IMR-90 (cell line): ENCODE measurements at regions not wholly inside any gene's neighbourhood (a gene's known extent, or its start where the extent isn't known, plus 50 kb on each side); places are given as distances from the start of the nearest gene placed in this dataset.

Experiments
- ATAC-seq: fragments of 200-7000 bp; cut with Tn5 transposase; 2 replicates; pipeline ENCODE4 v1.9.1; 2020; ENCODE audit warnings: low read depth, mild to moderate bottlenecking, moderate library complexity
- BruUV-seq: library from RNA; stranded (reverse); fragments of 400-500 nt; replicated peaks from 2 replicates; lab custom pipeline; 2021; lab: Mats Ljungman, UMichigan
- CTCF ChIA-PET: fragments of 300-600 bp; formaldehyde crosslinking; extraction: SDS; loops from one replicate; lab custom pipeline; 2021; ENCODE audit warnings: antibody characterized with exemption; lab: Yijun Ruan, JAX
- POLR2A ChIA-PET: fragments of 300-600 bp; sonication (Branson Sonifier 250); formaldehyde crosslinking; loops from one replicate; lab custom pipeline; 2022; ENCODE audit warnings: antibody characterized with exemption; ENCODE audit not compliant: unreplicated experiment; lab: Charles Lee
- DNase-seq: peaks from one replicate; pipeline ENCODE4 v3.0.0; 2013
- H2AFZ ChIP-seq: replicated peaks from 2 replicates; pipeline ENCODE3; 2013; ENCODE audit warnings: low read length, mild to moderate bottlenecking; ENCODE audit not compliant: poor library complexity
- H2AK5ac ChIP-seq: 2 replicates; pipeline ENCODE4 v1.6.1; 2013; ENCODE audit warnings: low read depth, low read length, inconsistent platforms
- H2AK9ac ChIP-seq: replicated peaks from 2 replicates; pipeline ENCODE3; 2013; ENCODE audit warnings: mild to moderate bottlenecking, low read depth, low read length, moderate library complexity; ENCODE audit not compliant: poor library complexity
- H2BK120ac ChIP-seq: 2 replicates; pipeline ENCODE4 v1.6.1; 2013; ENCODE audit warnings: low read depth, low read length, inconsistent platforms
- H2BK15ac ChIP-seq: 3 replicates; pipeline ENCODE4 v1.6.1; 2013; ENCODE audit warnings: low read depth, low read length, inconsistent platforms
- H2BK20ac ChIP-seq: 2 replicates; pipeline ENCODE4 v1.6.1; 2013; ENCODE audit warnings: low read depth, mild to moderate bottlenecking, inconsistent platforms, low read length, moderate library complexity
- H2BK5ac ChIP-seq: 2 replicates; pipeline ENCODE4 v1.6.1; 2013; ENCODE audit warnings: mild to moderate bottlenecking, low read depth, low read length, inconsistent platforms; ENCODE audit not compliant: poor library complexity, severe bottlenecking
- H3K14ac ChIP-seq: replicated peaks from 2 replicates; pipeline ENCODE4 v1.6.1; 2013; ENCODE audit warnings: low read depth, low read length, inconsistent platforms
- H3K18ac ChIP-seq: 2 replicates; pipeline ENCODE4 v1.6.1; 2013; ENCODE audit warnings: low read depth, low read length, control low read depth
- H3K23ac ChIP-seq: 2 replicates; pipeline ENCODE4 v1.6.1; 2013; ENCODE audit warnings: low read depth, low read length, inconsistent platforms
- H3K27ac ChIP-seq: 2 replicates; pipeline ENCODE4 v1.5.1; 2013; ENCODE audit warnings: mild to moderate bottlenecking, control low read depth, low read length; ENCODE audit not compliant: insufficient read depth
- H3K27me3 ChIP-seq: 2 replicates; pipeline ENCODE4 v1.6.1; 2013; ENCODE audit warnings: low read length; ENCODE audit not compliant: control insufficient read depth, insufficient read depth
- H3K36me3 ChIP-seq: 2 replicates; pipeline ENCODE4 v1.6.1; 2013; ENCODE audit warnings: low read length, mixed read lengths; ENCODE audit not compliant: control insufficient read depth, insufficient read depth
- H3K4ac ChIP-seq: 2 replicates; pipeline ENCODE4 v1.6.1; 2013; ENCODE audit warnings: low read depth, low read length, inconsistent platforms
- H3K4me1 ChIP-seq: 2 replicates; pipeline ENCODE4 v1.6.1; 2013; ENCODE audit warnings: low read length, mixed read lengths; ENCODE audit not compliant: control insufficient read depth, insufficient read depth
- H3K4me2 ChIP-seq: 2 replicates; pipeline ENCODE4 v1.6.1; 2013; ENCODE audit warnings: low read depth, mild to moderate bottlenecking, control low read depth, low read length, moderate library complexity
- H3K4me3 ChIP-seq: 2 replicates; pipeline ENCODE4 v1.5.1; 2013; ENCODE audit warnings: low read depth, mild to moderate bottlenecking, control low read depth, low read length, moderate library complexity; ENCODE audit not compliant: insufficient read depth
- H3K56ac ChIP-seq: 2 replicates; pipeline ENCODE4 v1.6.1; 2013; ENCODE audit warnings: low read length, inconsistent platforms; ENCODE audit not compliant: insufficient read depth; ENCODE audit errors: extremely low read depth
- H3K79me1 ChIP-seq, 2 experiments: 2 replicates each; pipeline ENCODE4 v1.6.1; 2013; ENCODE audit warnings: low read length in 2 of 2, inconsistent platforms in 1 of 2, low read depth in 1 of 2
- H3K9ac ChIP-seq: 2 replicates; pipeline ENCODE4 v1.6.1; 2013; ENCODE audit warnings: low read depth, low read length, control low read depth
- H3K9me1 ChIP-seq: 2 replicates; pipeline ENCODE4 v1.6.1; 2013; ENCODE audit warnings: low read length, inconsistent platforms; ENCODE audit not compliant: insufficient read depth
- H3K9me3 ChIP-seq: 2 replicates; pipeline ENCODE4 v1.6.1; 2013; ENCODE audit warnings: low read length; ENCODE audit not compliant: control insufficient read depth, insufficient read depth
- H4K20me1 ChIP-seq: 2 replicates; pipeline ENCODE4 v1.6.1; 2013; ENCODE audit warnings: low read length, inconsistent platforms; ENCODE audit not compliant: insufficient read depth
- H4K5ac ChIP-seq: 2 replicates; pipeline ENCODE4 v1.6.1; 2013; ENCODE audit warnings: mild to moderate bottlenecking, low read depth, low read length, control low read depth
- H4K8ac ChIP-seq, 2 experiments: 2 replicates each; pipeline ENCODE4 v1.6.1; 2013; ENCODE audit warnings: low read depth in 2 of 2, low read length in 2 of 2, control low read depth in 1 of 2, inconsistent platforms in 1 of 2
- H4K91ac ChIP-seq: 2 replicates; pipeline ENCODE4 v1.6.1; 2013; ENCODE audit warnings: low read depth, low read length, inconsistent platforms; ENCODE audit not compliant: insufficient read depth
- BHLHE40 ChIP-seq: fragments of 150-350 bp; IDR thresholded peaks from 2 replicates; pipeline ENCODE4 v1.6.1; 2016; ENCODE audit warnings: mild to moderate bottlenecking, low read depth, low read length
- CEBPB ChIP-seq: IDR thresholded peaks from 2 replicates; pipeline ENCODE4 v1.6.1; 2012; ENCODE audit warnings: low read depth, low read length, improper control_type of control experiment
- CHD1 ChIP-seq: IDR thresholded peaks from 2 replicates; pipeline ENCODE4 v1.6.1; 2012; ENCODE audit warnings: low read depth, low read length, improper control_type of control experiment
- MAFK ChIP-seq: IDR thresholded peaks from 2 replicates; pipeline ENCODE4 v1.6.1; 2012; ENCODE audit warnings: low read depth, low read length, improper control_type of control experiment
- MAZ ChIP-seq: IDR thresholded peaks from 2 replicates; pipeline ENCODE4 v1.6.1; 2012; ENCODE audit warnings: low read depth, mild to moderate bottlenecking, low read length, improper control_type of control experiment, moderate library complexity, borderline replicate concordance
- POLR2A ChIP-seq: IDR thresholded peaks from 2 replicates; pipeline ENCODE4 v1.6.1; 2012; ENCODE audit warnings: mild to moderate bottlenecking, low read depth, low read length
- RAD21 ChIP-seq: IDR thresholded peaks from 2 replicates; pipeline ENCODE4 v1.6.1; 2012; ENCODE audit warnings: low read length, improper control_type of control experiment
- RCOR1 ChIP-seq: IDR thresholded peaks from 2 replicates; pipeline ENCODE4 v1.6.1; 2012; ENCODE audit warnings: mild to moderate bottlenecking, low read length, improper control_type of control experiment; ENCODE audit not compliant: insufficient replicate concordance
- RFX5 ChIP-seq: IDR thresholded peaks from 2 replicates; pipeline ENCODE4 v1.8.0; 2012; ENCODE audit warnings: low read depth, mild to moderate bottlenecking, low read length, moderate library complexity
- SMC3 ChIP-seq: fragments of 150-350 bp; IDR thresholded peaks from 2 replicates; pipeline ENCODE4 v1.6.1; 2016; ENCODE audit warnings: low read depth, mild to moderate bottlenecking, antibody characterized with exemption, low read length, moderate library complexity
- USF2 ChIP-seq: fragments of 150-350 bp; IDR thresholded peaks from 2 replicates; pipeline ENCODE4 v1.6.1; 2017; ENCODE audit warnings: mild to moderate bottlenecking, antibody characterized with exemption, low read length, low read depth
- WGBS, 2 experiments: methylation state at CpG; one replicate each; pipeline versions ENCODE4 v1.1.5 to v1.1.7; 2013; ENCODE audit warnings: missing lambda C conversion rate in 2 of 2; ENCODE audit not compliant: insufficient read length in 1 of 2; ENCODE audit errors: extremely low coverage in 2 of 2; 5-methylcytosine and 5-hydroxymethylcytosine counted together
- dilution Hi-C: fragments of 300-500 bp; cut with HindIII; formaldehyde crosslinking; loops from one replicate; pipeline ENCODE4 v1.14.3; 2018; ENCODE audit warnings: low sequenced_read_pairs; ENCODE audit not compliant: unreplicated experiment
- in situ Hi-C: fragments of 300-500 bp; cut with MboI; formaldehyde crosslinking; loops from 3 replicates; pipeline ENCODE4 v1.14.3; 2019; ENCODE audit warnings: low sequenced_read_pairs, inconsistent platforms, mixed read lengths
- intact Hi-C: fragments of 100-400 bp; cut with micrococcal nuclease; formaldehyde crosslinking; loops from 2 replicates; pipeline ENCODE4 v1.10.0; 2022
- TF ChIP-seq, protein P1 (sequence below): conservative IDR thresholded peaks from 2 replicates; pipeline ENCODE4 v1.5.1; 2012; ENCODE audit warnings: mild to moderate bottlenecking, low read depth, low read length, improper control_type of control experiment

DNA sequence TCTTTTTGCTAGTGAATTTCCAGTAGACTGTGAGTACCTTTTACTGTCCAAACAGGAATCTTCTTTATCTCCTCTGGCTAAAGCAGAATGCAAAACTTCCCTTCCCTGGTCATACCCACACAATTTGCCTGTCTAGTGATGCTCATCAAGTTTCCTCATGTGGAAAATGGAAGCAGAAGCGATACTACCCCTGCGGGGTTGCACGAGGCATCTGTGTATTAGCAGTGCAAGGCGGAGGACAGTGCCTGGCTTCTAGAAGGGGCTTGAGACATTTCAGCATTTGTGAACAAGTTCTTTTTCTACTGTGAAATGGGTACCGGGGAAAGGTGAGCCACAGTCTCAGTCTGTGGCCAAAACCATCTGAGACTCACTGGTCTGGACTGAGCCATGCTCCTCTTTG lies 340.9 kb downstream of the AACS start:
- Histone ChIP-seq H2AFZ (no peak overlapping the region), H3K27ac (no peak overlapping the region), H3K9me1 (no peaks in the 10 kb centered on the region), H3K56ac (no peak overlapping the region), H2BK15ac (no peak overlapping the region), H3K4me2 (no peak overlapping the region), H3K27me3 (no peaks in the 10 kb centered on the region), H2BK5ac (no peak overlapping the region), H2BK120ac (no peak overlapping the region), H3K4ac (no peak overlapping the region), H3K9me3 (peaks cover 14% of the 10 kb centered on the region), H4K91ac (no peak overlapping the region), H3K18ac (no peak overlapping the region), H4K20me1 (no peaks in the 10 kb centered on the region), H3K23ac (no peak overlapping the region), H3K9ac (no peak overlapping the region), H3K79me1 (no peaks in the 10 kb centered on the region), H3K4me3 (no peak overlapping the region), H4K8ac (no peak overlapping the region), H3K36me3 (no peaks in the 10 kb centered on the region), H2AK9ac (no peak overlapping the region), H2BK20ac (no peak overlapping the region), H3K14ac (no peak overlapping the region), H3K4me1 (no peaks in the 10 kb centered on the region), H4K5ac (no peak overlapping the region), H2AK5ac (no peak overlapping the region)
- TF ChIP-seq SMC3 = no peak
- TF ChIP-seq CHD1 = no peak
- no peak for TF ChIP-seq USF2
- TF ChIP-seq RAD21 = no peak
- no peak for TF ChIP-seq POLR2A
- TF ChIP-seq RFX5 = no peak
- no peak for TF ChIP-seq CEBPB
- TF ChIP-seq BHLHE40 = no peak
- TF ChIP-seq RCOR1 = no peak
- TF ChIP-seq, protein P1, sequence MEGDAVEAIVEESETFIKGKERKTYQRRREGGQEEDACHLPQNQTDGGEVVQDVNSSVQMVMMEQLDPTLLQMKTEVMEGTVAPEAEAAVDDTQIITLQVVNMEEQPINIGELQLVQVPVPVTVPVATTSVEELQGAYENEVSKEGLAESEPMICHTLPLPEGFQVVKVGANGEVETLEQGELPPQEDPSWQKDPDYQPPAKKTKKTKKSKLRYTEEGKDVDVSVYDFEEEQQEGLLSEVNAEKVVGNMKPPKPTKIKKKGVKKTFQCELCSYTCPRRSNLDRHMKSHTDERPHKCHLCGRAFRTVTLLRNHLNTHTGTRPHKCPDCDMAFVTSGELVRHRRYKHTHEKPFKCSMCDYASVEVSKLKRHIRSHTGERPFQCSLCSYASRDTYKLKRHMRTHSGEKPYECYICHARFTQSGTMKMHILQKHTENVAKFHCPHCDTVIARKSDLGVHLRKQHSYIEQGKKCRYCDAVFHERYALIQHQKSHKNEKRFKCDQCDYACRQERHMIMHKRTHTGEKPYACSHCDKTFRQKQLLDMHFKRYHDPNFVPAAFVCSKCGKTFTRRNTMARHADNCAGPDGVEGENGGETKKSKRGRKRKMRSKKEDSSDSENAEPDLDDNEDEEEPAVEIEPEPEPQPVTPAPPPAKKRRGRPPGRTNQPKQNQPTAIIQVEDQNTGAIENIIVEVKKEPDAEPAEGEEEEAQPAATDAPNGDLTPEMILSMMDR = no peak
- TF ChIP-seq MAZ = no peak
- no peak for TF ChIP-seq MAFK
- POLR2A ChIA-PET = no interaction called here
- dilution Hi-C loops = no loop called here
- DNase-seq = no peak
- no peak for ATAC-seq
- in situ Hi-C loops = loop anchor here (25.0 kb wide), 1 partner anchor 219 kb away; the partner anchor contains the start of gene TMEM132B
- CTCF ChIA-PET = no interaction called here
- no TSS peak for BruUV-seq
- WGBS, 2 experiments = 55% methylated on average over 4 of the region's 5 CpGs; no CpG with 5 or more reads in 1 of the 2 experiments
- intact Hi-C loops = no loop called here
